Suppressor macrophage treated with lipopolysaccharide for 4 hours (primary cell): ENCODE measurements at regions not wholly inside any gene's neighbourhood (a gene's known extent, or its start where the extent isn't known, plus 50 kb on each side); places are given as distances from the start of the nearest gene placed in this dataset.
"Not testable (repeated sequence)": the region's sequence is repeated elsewhere in the genome, so short reads cannot be mapped to it uniquely, and the experiment has no call there.

ENCODE experiments used
- DNase-seq: peaks from one replicate; pipeline ENCODE4 v3.0.0-alpha.2; 2020

GRCh38 chr6:163741743-163742363 is 327.3 kb downstream of the QKI start:
- DNase-seq = no peak

- no peak for DNase-seq
Measured at GRCh38 chr6:163741342-163741741, 326.8 kb downstream of the QKI start.

DNA sequence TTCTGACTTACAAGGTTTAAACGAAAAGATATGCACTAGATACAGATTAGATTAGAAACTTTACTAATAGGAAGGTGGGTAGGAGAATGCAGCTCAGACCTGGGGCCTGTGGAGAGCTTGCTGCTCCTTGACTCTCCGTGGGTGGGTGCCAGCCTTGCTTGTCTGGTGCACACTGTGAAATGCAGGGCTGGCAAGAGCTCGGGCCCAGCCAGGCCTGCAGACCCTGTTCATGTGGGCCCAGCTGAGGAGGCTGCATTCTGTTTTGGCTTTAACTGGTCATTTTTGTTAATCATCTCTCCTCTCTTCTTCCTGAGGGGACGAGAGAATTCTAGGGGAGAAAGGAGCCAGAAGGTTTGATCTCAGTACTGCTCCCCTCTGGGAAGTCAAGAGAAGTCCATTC is 325.4 kb downstream of the QKI start:
- DNase-seq = no peak

GRCh38 chr6:163739408-163739725 is 324.8 kb downstream of the QKI start:
- no peak for DNase-seq

DNA sequence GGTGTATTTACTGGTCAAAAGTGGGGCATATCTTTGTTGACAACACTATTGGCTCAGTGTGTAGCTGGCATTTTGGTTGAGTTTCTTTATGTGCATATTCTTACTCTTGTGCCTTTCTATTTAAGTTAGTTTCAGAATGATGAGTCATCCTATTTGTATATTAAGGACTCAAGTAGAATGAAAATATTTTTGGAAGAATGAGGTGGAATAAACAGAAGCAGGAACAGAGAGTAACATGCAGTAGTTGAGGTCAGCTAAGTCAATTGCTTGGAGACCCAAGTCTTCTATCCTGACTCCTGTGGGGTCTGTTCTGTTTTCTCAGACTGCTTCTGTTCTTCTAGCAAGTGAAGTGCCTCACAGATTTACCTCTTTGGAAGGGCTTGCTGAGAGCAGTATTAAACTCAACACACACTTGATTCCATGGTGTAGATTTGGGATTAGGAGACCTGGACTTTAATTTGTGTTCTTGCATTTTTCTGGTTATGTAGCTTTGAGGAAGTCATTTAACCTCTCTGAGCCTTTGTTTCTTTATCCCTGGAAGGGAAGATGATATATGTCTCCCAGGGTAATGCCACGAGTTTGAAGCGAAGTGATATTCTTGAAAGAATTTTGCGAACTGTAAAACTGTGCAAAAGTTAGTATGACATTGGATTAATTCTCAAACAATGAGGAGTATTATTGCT is 324.3 kb downstream of the QKI start:
- DNase-seq = peak; percentile 45

DNA sequence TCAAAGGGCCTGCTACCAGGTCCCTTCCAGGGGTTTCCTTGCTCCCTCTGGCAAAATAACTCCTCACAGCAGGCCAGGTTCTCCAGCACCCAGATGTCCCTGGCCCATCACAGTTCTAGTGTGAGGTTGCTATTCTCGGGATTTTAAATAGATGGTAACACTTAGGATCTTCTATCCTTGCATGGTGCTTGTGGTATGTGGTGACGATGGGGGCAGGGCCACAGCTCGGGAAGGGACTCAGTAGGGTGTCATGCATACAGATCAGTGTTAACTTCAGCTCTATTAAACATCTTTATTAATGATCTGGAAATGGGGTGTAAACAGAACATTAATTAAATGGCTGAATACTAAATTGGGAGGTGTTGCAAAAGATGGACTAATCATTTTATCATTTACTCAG is 323.8 kb downstream of the QKI start:
- no peak for DNase-seq

GRCh38 chr6:163735076-163735475 is 320.6 kb downstream of the QKI start:
- no peak for DNase-seq

- DNase-seq = no peak
Measured at GRCh38 chr6:163733061-163733460, 318.5 kb downstream of the QKI start.

DNA sequence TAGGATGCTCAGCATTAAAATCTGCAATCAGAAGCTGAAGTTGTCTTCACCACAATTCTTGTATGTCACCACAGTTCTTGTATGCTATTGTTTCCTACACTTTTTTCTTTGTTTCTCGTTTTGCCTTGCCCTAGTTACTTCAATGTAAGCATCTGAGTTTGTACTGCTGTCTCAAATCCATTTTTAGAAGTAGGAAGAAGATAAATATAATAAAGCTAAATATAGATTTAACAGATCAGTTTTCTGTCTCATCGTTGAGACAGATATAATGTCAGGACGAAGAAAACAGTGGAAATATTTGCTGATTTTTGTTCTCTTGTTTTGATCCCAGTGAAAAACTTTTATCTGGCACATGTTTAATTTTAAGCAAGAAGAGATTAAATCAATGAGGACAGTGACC is 318.0 kb downstream of the QKI start:
- DNase-seq = no peak

DNA sequence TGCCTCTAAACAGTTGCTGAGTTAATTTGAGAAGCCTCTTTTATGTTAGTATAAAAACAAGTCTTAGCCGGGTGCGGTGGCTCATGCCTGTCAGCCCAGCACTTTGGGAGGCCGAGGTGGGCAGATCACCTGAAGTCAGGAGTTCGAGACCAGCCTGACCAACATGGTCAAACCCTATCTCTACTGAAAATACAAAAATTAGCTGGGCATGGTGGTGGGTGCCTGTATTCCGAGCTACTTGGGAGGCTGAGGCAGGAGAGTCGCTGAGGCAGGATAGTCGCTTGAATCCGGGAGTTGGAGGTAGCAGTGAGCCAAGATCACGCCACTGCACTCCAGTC is 317.5 kb downstream of the QKI start:
- not testable (repeated sequence) for DNase-seq

DNA sequence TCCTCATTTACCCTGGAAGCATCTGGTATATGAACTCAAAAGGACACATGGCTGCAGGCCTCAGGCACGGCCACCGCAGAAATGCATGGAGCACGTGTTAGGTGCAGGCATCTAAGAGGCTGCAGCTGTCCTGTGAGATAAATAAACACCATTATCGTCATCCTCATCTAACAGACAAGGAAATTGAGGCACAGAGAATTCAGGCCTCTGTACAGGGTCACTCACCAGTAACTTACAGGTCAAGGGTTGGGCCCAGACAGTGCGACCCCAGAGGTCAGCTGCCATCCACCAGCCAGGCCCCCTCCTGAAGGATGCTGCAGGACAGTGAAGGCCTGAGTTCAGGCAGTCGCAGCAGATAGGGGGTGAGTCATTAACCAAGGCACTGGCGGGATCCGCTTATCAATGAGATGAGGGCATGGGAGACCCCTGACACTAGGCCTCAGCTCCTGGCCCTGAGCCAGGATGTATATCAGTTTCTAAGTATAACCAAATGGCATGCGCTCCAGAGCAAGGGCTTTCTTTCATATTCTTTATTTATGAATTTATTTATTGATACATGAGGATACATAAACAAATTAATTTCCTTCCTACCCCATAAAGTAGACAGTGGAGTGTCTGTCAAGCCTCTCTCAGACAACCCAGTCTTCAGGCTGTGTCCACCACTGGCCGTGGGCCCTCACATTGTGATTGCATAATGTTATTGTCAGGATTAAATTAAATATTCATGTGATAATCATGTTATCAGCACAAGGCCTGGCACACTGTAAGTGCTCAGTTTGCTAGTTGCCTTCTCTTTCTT is 316.9 kb downstream of the QKI start:
- DNase-seq = no peak

- DNase-seq = no peak
Measured at GRCh38 chr6:163730246-163731210, 316.0 kb downstream of the QKI start.

- no peak for DNase-seq
Measured at GRCh38 chr6:163729127-163729872, 314.8 kb downstream of the QKI start.

DNA sequence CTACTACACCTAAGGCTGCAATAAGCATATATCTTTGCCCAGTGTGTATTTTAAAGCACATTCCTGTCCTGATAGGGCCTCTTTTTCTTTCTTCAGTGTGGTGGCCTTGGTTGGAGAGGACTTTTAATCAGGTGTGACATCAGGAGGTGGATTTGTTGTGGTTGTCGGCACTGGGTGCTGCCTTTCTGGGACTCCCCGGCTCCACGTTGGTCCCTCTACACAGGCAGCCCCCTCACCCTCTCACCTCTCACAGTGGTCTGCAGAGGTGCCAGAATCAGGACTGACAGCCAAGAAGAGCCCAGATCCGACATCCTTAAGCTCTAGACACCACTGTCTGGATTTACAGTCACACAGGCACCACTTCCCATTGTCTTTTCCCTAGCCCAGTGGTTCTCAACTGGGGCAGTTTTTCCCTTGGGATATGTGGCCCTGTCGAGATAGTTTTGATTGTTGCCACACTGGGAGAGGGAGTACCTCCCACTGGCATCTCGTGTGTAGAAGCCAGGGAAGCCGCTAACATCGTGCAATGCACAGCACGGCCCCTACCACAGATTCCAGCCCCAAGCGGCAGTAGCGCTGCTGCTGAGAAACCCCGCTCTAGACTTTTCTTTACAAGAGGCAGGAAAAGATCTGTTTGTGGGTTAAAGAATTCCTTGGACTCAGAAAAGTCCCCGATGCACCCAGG is 314.1 kb downstream of the QKI start:
- DNase-seq = no peak

DNA sequence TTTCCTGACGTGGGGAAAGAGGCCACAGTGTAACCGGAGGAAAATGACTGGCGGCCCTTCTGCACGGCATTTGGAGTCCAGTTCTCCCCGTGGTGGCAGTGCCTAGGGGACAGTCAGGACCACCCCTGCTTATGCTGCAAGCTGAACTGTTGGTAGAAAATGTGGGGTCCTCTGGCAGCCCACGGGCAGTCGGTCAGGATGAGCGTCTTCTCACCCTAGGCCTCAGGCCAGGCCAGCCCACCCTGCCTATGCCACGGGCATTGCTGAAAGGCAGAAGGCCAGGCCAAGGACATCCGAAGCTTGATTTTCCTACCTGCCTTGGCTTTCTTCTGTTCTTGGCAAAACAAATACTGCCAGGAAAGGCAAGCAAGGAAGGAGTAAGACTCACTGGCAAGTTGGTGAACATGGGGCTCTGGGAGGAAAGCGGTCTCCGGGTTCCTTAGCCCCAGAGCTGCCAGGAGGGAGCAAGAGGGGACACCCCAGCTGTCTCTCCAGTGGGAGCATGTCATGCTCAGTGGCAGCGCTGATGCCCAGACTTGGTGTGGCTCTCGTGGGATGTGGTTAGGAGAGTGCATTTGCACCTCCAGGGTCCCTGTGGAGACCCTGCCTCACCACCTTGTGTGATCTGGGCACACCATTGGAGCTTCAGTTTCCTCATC is 311.6 kb downstream of the QKI start:
- DNase-seq = no peak

DNA sequence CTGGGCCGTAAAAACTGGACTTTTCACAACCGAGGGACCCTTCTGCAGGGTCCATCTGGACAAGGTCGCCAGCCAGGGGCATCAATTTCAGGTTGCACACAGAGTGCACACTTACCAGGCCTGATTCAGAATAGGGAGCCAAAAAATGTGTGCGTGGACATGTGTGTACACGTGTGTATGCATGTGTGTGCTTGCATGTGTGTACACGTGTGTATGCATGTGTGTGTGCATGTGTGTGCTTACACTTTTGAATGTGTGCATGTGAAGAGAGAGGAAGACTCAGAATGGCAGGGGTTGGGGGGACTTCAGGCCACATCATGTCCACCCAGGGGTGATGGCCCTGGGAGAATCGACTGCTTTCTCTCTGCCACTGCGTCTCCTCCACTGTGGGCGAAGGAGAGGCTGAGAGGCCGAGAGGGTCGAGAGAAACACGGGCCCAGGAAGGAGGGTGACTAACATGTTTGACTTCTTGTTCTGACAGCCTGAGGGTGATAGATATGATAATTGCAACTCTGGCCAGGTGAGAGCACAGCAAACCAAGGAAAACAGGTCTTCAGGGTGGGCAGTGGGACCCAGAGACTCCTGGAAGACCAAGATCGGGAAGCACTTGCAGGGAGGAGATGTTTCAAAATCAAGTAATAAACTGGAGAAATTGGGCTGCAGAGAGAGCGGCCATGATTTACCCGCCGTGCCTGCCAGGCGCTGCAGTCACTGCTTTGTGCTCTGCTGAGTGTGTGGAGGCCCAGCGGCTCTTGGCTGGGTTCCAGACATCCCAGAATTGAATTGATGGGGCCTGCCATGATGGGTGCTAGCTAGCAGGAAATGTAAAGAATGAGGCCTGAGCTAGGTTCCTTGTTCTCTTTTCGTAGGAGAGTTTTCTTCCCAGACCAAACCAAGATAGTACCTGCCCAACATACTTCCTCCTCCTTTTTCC is 310.8 kb downstream of the QKI start:
- DNase-seq = no peak

DNA sequence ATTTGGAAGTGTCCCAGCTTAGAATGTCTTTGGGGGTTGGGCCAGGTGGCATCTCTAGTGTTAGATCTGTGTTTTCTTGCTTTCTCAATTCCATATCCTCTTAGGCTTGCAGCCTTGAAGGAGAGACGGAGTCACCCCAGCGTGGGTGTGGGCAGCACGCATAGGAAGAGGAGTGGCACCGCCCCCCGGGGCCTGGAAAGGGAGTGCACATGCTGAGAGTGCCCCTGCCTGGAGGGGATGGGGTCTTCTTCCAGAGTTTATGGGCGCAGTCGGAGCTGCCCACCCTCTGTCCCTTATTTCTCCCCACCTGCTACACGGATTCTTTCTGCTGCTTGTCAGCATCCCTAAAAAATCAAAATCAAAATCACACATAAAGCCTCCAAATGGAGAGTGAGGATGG is 309.7 kb downstream of the QKI start:
- DNase-seq = no peak

- no peak for DNase-seq
Measured at GRCh38 chr6:163723759-163724158, 309.2 kb downstream of the QKI start.

GRCh38 chr6:163721922-163722692 is 307.6 kb downstream of the QKI start:
- DNase-seq = no peak
